ENCODE measurements at regions not wholly inside any gene's neighbourhood (a gene's known extent, or its start where the extent isn't known, plus 50 kb on each side); places are given as distances from the start of the nearest gene placed in this dataset.
"Not testable (repeated sequence)": the region's sequence is repeated elsewhere in the genome, so short reads cannot be mapped to it uniquely, and the experiment has no call there.

GRCh38 chr5:96187309-96188027, 225.8 kb upstream of the ELL2 start:
- Histone ChIP-seq H3K4me1 (ENCODE audit: control insufficient read depth, insufficient read depth, low read length) (no peaks in the 10 kb centered on the region), H3K27me3 (ENCODE audit: control insufficient read depth, insufficient read depth, low read length) (no peaks in the 10 kb centered on the region), H3K4me3 (ENCODE audit: low read length) (no peak overlapping the region), H3K36me3 (ENCODE audit: control insufficient read depth, insufficient read depth, low read length) (no peaks in the 10 kb centered on the region), H3K9me3 (ENCODE audit: control insufficient read depth, insufficient read depth, low read length) (no peaks in the 10 kb centered on the region), H3K27ac (ENCODE audit: low read length) (no peak overlapping the region)
- WGBS (ENCODE audit: insufficient coverage): 79% methylated on average over 5 of the region's 5 CpGs
- Mint-ChIP-seq H3K4me3 (no peak overlapping the region), H3K27me3 (ENCODE audit: low read depth in 2 of 2) (peaks cover 15 to 22% of the 10 kb centered on the region in 2 donors), H3K9me3 (peaks cover 2 to 6% of the 10 kb centered on the region in 2 donors), H3K27ac (no peak overlapping the region), H3K36me3 (peaks cover 22% of the 10 kb centered on the region), H3K4me1 (no peaks in the 10 kb centered on the region)
- intact Hi-C loops (cut with micrococcal nuclease): no loop called here
- DNase-seq (no peak), ATAC-seq (no peak)
- no peak for TF ChIP-seq CTCF (IDR thresholded peaks at IDR 0.05)

GRCh38 chr5:96184510-96184909, 222.9 kb upstream of the ELL2 start:
- H3K27ac Mint-ChIP-seq; intact Hi-C loops (cut with micrococcal nuclease); H3K36me3 ChIP-seq (ENCODE audit: control insufficient read depth, insufficient read depth, low read length); H3K4me1 ChIP-seq (ENCODE audit: control insufficient read depth, insufficient read depth, low read length); H3K4me3 Mint-ChIP-seq; H3K4me3 ChIP-seq (ENCODE audit: low read length); H3K27me3 ChIP-seq (ENCODE audit: control insufficient read depth, insufficient read depth, low read length); DNase-seq; H3K9me3 ChIP-seq (ENCODE audit: control insufficient read depth, insufficient read depth, low read length); H3K4me1 Mint-ChIP-seq; H3K27ac ChIP-seq (ENCODE audit: low read length); ATAC-seq; H3K9me3 Mint-ChIP-seq: not testable (repeated sequence)
- Mint-ChIP-seq H3K36me3 (peaks cover 18% of the 10 kb centered on the region), H3K27me3 (ENCODE audit: low read depth in 2 of 2) (peaks cover 7 to 13% of the 10 kb centered on the region in 2 donors)

GRCh38 chr5:96180684-96181435, 219.2 kb upstream of the ELL2 start:
- Histone ChIP-seq H3K4me3 (ENCODE audit: low read length) (no peak overlapping the region), H3K27ac (ENCODE audit: low read length) (no peak overlapping the region), H3K4me1 (ENCODE audit: control insufficient read depth, insufficient read depth, low read length) (no peaks in the 10 kb centered on the region), H3K27me3 (ENCODE audit: control insufficient read depth, insufficient read depth, low read length) (no peaks in the 10 kb centered on the region), H3K36me3 (ENCODE audit: control insufficient read depth, insufficient read depth, low read length) (no peaks in the 10 kb centered on the region), H3K9me3 (ENCODE audit: control insufficient read depth, insufficient read depth, low read length) (no peaks in the 10 kb centered on the region)
- peaks cover 0 to 6% of the 10 kb centered on the region in 2 donors for H3K27me3 Mint-ChIP-seq (ENCODE audit: low read depth in 2 of 2)
- H3K4me1 Mint-ChIP-seq: no peaks in the 10 kb centered on the region
- TF ChIP-seq CTCF (IDR thresholded peaks at IDR 0.05): no peak
- ATAC-seq (no peak), DNase-seq (no peak)
- H3K9me3 Mint-ChIP-seq: peaks cover 0 to 3% of the 10 kb centered on the region in 2 donors
- WGBS (ENCODE audit: insufficient coverage): 47% methylated on average over 2 of the region's 2 CpGs
- intact Hi-C loops (cut with micrococcal nuclease): no loop called here
- peaks cover 9% of the 10 kb centered on the region for H3K36me3 Mint-ChIP-seq
- no peak overlapping the region for H3K27ac Mint-ChIP-seq
- H3K4me3 Mint-ChIP-seq: no peak overlapping the region

- Mint-ChIP-seq H3K27me3 (ENCODE audit: low read depth in 2 of 2) (peaks cover 0 to 2% of the 10 kb centered on the region in 2 donors), H3K36me3 (no peaks in the 10 kb centered on the region), H3K9me3 (no peaks in the 10 kb centered on the region), H3K4me3 (no peak overlapping the region), H3K27ac (no peak overlapping the region), H3K4me1 (no peaks in the 10 kb centered on the region)
- TF ChIP-seq CTCF (IDR thresholded peaks at IDR 0.05): no peak
- Histone ChIP-seq H3K27me3 (ENCODE audit: control insufficient read depth, insufficient read depth, low read length) (no peaks in the 10 kb centered on the region), H3K4me3 (ENCODE audit: low read length) (no peak overlapping the region), H3K27ac (ENCODE audit: low read length) (no peak overlapping the region), H3K4me1 (ENCODE audit: control insufficient read depth, insufficient read depth, low read length) (no peaks in the 10 kb centered on the region), H3K36me3 (ENCODE audit: control insufficient read depth, insufficient read depth, low read length) (no peaks in the 10 kb centered on the region), H3K9me3 (ENCODE audit: control insufficient read depth, insufficient read depth, low read length) (no peaks in the 10 kb centered on the region)
- intact Hi-C loops (cut with micrococcal nuclease): no loop called here
- ATAC-seq (no peak), DNase-seq (no peak)
- WGBS (ENCODE audit: insufficient coverage): 74% methylated on average over 5 of the region's 5 CpGs
These were observed 215.7 kb upstream of the ELL2 start for GRCh38 chr5:96177303-96177869.

Data from natural killer cell (primary cell).